Central memory CD4-positive, alpha-beta T cell (primary cell): ENCODE measurements at regions not wholly inside any gene's neighbourhood (a gene's known extent, or its start where the extent isn't known, plus 50 kb on each side); places are given as distances from the start of the nearest gene placed in this dataset.
"Not testable (repeated sequence)": the region's sequence is repeated elsewhere in the genome, so short reads cannot be mapped to it uniquely, and the experiment has no call there.

ENCODE experiments used
- DNase-seq: peaks from one replicate; pipeline ENCODE4 v3.0.0; 2022

- DNase-seq: not testable (repeated sequence)
These were observed 116.1 kb upstream of the GJE1 start for GRCh38 chr6:142016666-142017065.

GRCh38 chr6:142015463-142015862 is 117.3 kb upstream of the GJE1 start:
- DNase-seq: not testable (repeated sequence)

- DNase-seq: no peak
These were observed 117.7 kb upstream of the GJE1 start for GRCh38 chr6:142015011-142015410.

GRCh38 chr6:142014515-142014914 is 118.2 kb upstream of the GJE1 start:
- no peak for DNase-seq

- DNase-seq: no peak
These were observed 118.7 kb upstream of the GJE1 start for GRCh38 chr6:142013875-142014495.

GRCh38 chr6:142013287-142013686 is 119.4 kb upstream of the GJE1 start:
- no peak for DNase-seq

GRCh38 chr6:142011775-142012174 is 121.0 kb upstream of the GJE1 start:
- DNase-seq: no peak

- DNase-seq: no peak
These were observed 121.6 kb upstream of the GJE1 start for GRCh38 chr6:142011156-142011555.

- DNase-seq: no peak
These were observed 123.1 kb upstream of the GJE1 start for GRCh38 chr6:142009647-142010046.

GRCh38 chr6:142008781-142009180 is 123.9 kb upstream of the GJE1 start:
- DNase-seq: no peak

- no peak for DNase-seq
These were observed 124.5 kb upstream of the GJE1 start for GRCh38 chr6:142008016-142008735.

GRCh38 chr6:142005021-142005420 is 127.7 kb upstream of the GJE1 start:
- no peak for DNase-seq

GRCh38 chr6:142002825-142003405 is 129.8 kb upstream of the GJE1 start:
- DNase-seq: no peak

GRCh38 chr6:141996823-141997222 is 135.9 kb upstream of the GJE1 start:
- no peak for DNase-seq

GRCh38 chr6:141992109-141992508 is 140.6 kb upstream of the GJE1 start:
- no peak for DNase-seq

- no peak for DNase-seq
These were observed 141.9 kb upstream of the GJE1 start for GRCh38 chr6:141990840-141991239.

- DNase-seq: no peak
These were observed 143.1 kb upstream of the GJE1 start for GRCh38 chr6:141989706-141989959.

- DNase-seq: peak; percentile 8
These were observed 143.6 kb upstream of the GJE1 start for GRCh38 chr6:141988954-141989705.

GRCh38 chr6:141988327-141988726 is 144.4 kb upstream of the GJE1 start:
- no peak for DNase-seq

GRCh38 chr6:141986457-141986856 is 146.3 kb upstream of the GJE1 start:
- no peak for DNase-seq

GRCh38 chr6:141981190-141981589 is 151.5 kb upstream of the GJE1 start:
- DNase-seq: no peak

- DNase-seq: no peak
These were observed 154.9 kb upstream of the GJE1 start for GRCh38 chr6:141977782-141978181.

- DNase-seq: no peak
These were observed 155.7 kb upstream of the GJE1 start for GRCh38 chr6:141976994-141977393.
